Umbilical cord (tissue), 1 donor: ENCODE measurements at regions not wholly inside any gene's neighbourhood (a gene's known extent, or its start where the extent isn't known, plus 50 kb on each side); places are given as distances from the start of the nearest gene placed in this dataset.

Source experiments
- DNase-seq: peaks from one replicate; pipeline ENCODE4 v3.0.0-alpha.2; 2015; ENCODE audit warnings: low spot score

- no peak for DNase-seq
Measured at GRCh38 chr10:44301781-44302355, 83.0 kb downstream of the CXCL12 start.

- DNase-seq = no peak
Measured at GRCh38 chr10:44300666-44301649, 83.9 kb downstream of the CXCL12 start.

GRCh38 chr10:44298713-44299112 lies 86.2 kb downstream of the CXCL12 start:
- no peak for DNase-seq

GRCh38 chr10:44297963-44298362 lies 86.9 kb downstream of the CXCL12 start:
- no peak for DNase-seq

- no peak for DNase-seq
Measured at GRCh38 chr10:44295644-44296241, 89.2 kb downstream of the CXCL12 start.

- no peak for DNase-seq
Measured at GRCh38 chr10:44294726-44295412, 90.0 kb downstream of the CXCL12 start.

- DNase-seq = no peak
Measured at GRCh38 chr10:44293842-44294241, 91.1 kb downstream of the CXCL12 start.

GRCh38 chr10:44293306-44293778 lies 91.6 kb downstream of the CXCL12 start:
- no peak for DNase-seq

- no peak for DNase-seq
Measured at GRCh38 chr10:44292390-44293002, 92.4 kb downstream of the CXCL12 start.

GRCh38 chr10:44291091-44291490 lies 93.8 kb downstream of the CXCL12 start:
- DNase-seq = no peak

- DNase-seq = no peak
Measured at GRCh38 chr10:44289125-44289524, 95.8 kb downstream of the CXCL12 start.

- no peak for DNase-seq
Measured at GRCh38 chr10:44287408-44287807, 97.5 kb downstream of the CXCL12 start.

- DNase-seq = no peak
Measured at GRCh38 chr10:44284198-44285084, 100.5 kb downstream of the CXCL12 start.

GRCh38 chr10:44282626-44283300 lies 102.1 kb downstream of the CXCL12 start:
- DNase-seq = no peak

GRCh38 chr10:44281662-44282061 lies 103.2 kb downstream of the CXCL12 start:
- no peak for DNase-seq

GRCh38 chr10:44281089-44281613 lies 103.7 kb downstream of the CXCL12 start:
- no peak for DNase-seq

GRCh38 chr10:44280226-44281014 lies 104.5 kb downstream of the CXCL12 start:
- no peak for DNase-seq

GRCh38 chr10:44279426-44280126 lies 105.3 kb downstream of the CXCL12 start:
- DNase-seq = no peak
